ENCODE measurements at regions not wholly inside any gene's neighbourhood (a gene's known extent, or its start where the extent isn't known, plus 50 kb on each side); places are given as distances from the start of the nearest gene placed in this dataset.

DNA sequence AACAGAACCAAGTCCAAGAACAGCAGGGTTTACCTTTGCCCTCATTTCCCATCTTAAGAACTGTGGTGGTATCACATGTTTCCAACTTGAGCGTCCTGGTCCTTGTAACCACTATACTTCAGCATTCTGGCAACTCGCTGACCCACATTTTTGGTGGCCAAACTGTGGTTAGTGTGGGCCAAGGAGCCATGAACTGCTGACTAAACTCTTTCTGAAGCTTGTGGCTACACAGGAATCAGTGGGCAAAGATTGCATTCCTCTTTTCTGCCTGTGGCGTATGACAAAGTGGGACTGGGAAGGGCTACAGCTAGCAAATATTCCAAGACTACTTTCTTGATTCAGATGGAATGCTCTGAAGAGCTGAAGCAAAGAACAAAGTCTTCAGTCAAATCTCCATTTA, 106.3 kb upstream of the MID1 start:
- no peak overlapping the region for H3K9ac ChIP-seq (ENCODE audit: low read depth in 1 of 2, low read length in 2 of 2)
- 80% methylated on average over 3 of the region's 3 CpGs for WGBS
- no peak for DNase-seq (ENCODE audit: low spot score)
- H3K9me3 ChIP-seq (ENCODE audit: control insufficient read depth in 4 of 4, low read length in 3 of 4): no peaks in the 10 kb centered on the region
- H3K27ac ChIP-seq (ENCODE audit: low read depth in 1 of 2, low read length in 2 of 2): no peak overlapping the region
- H3K4me1 ChIP-seq (ENCODE audit: control insufficient read depth in 4 of 4, insufficient read depth in 4 of 4, low read length in 3 of 4): no peaks in the 10 kb centered on the region
- no peak for TF ChIP-seq RXRA (IDR thresholded peaks at IDR 0.05)
- TF ChIP-seq NR2F2 (IDR thresholded peaks at IDR 0.05): no peak
- H3K4me3 ChIP-seq (ENCODE audit: low read depth in 1 of 3, low read length in 3 of 3): no peak overlapping the region
- no peaks in the 10 kb centered on the region for H3K36me3 ChIP-seq (ENCODE audit: control insufficient read depth in 4 of 4, insufficient read depth in 3 of 4, low read depth in 1 of 4, low read length in 3 of 4)
- H3K27me3 ChIP-seq (ENCODE audit: control insufficient read depth in 4 of 4, insufficient read depth in 4 of 4, low read length in 3 of 4): no peaks in the 10 kb centered on the region

DNA sequence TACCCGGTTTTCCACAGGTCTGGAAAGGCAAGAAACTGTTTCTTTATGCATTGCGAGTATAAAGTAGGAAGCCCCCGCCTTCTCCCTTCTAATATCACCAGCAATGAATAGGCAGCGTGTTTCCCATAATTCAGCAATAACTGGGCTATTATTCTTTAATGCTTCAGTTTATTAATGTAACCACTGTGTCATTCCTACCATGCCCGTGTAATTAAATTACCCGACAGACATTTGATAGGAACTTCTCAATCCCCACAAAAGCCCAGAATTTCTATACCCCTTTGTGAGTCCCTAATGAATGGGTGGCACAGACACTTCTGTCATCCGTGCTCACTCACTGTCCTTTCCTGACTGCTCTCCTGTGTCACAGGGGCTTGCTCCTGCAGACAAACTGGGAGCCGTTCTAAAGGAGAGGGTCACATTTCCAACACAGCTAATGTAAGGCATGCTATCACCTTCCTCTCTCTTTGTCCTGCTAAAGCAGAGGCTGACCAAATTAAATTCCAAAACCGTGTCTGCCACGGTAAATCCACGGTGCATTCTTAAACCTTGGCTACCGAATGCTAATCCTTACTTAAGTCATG, 108.5 kb upstream of the MID1 start:
- Histone ChIP-seq H3K4me1 (ENCODE audit: control insufficient read depth in 4 of 4, insufficient read depth in 4 of 4, low read length in 3 of 4) (no peaks in the 10 kb centered on the region), H3K27me3 (ENCODE audit: control insufficient read depth in 4 of 4, insufficient read depth in 4 of 4, low read length in 3 of 4) (no peaks in the 10 kb centered on the region), H3K9ac (ENCODE audit: low read depth in 1 of 2, low read length in 2 of 2) (no peak overlapping the region), H3K36me3 (ENCODE audit: control insufficient read depth in 4 of 4, insufficient read depth in 3 of 4, low read depth in 1 of 4, low read length in 3 of 4) (no peaks in the 10 kb centered on the region), H3K9me3 (ENCODE audit: control insufficient read depth in 4 of 4, low read length in 3 of 4) (no peaks in the 10 kb centered on the region), H3K27ac (ENCODE audit: low read depth in 1 of 2, low read length in 2 of 2) (no peak overlapping the region), H3K4me3 (ENCODE audit: low read depth in 1 of 3, low read length in 3 of 3) (no peak overlapping the region)
- TF ChIP-seq RAD21 (IDR thresholded peaks at IDR 0.05): no peak
- DNase-seq (ENCODE audit: low spot score): no peak
- WGBS: 89% methylated on average over 12 of the region's 12 CpGs

DNA sequence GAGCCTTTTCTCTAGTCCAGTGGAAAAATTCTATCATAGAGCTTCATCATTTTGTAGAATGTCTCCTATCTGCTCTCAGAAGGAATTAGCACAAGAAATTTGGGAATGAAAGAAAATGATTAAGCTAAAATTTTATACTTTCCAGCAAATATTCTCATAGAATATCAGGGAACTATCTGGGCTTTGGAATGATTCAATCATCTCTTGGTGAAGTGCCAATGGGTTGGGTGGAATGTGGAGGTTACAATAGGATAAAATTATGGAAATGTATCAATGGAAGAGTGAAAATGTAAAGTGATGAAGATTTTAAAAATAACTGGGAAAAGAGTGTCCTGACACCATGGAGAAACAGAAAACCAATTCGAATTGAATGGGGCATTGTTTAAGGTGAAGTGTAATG, 119.0 kb upstream of the MID1 start:
- H3K9ac ChIP-seq (ENCODE audit: low read depth in 1 of 2, low read length in 2 of 2): no peak overlapping the region
- H3K4me3 ChIP-seq (ENCODE audit: low read depth in 1 of 3, low read length in 3 of 3): no peak overlapping the region
- H3K4me1 ChIP-seq (ENCODE audit: control insufficient read depth in 4 of 4, insufficient read depth in 4 of 4, low read length in 3 of 4): no peaks in the 10 kb centered on the region
- no peaks in the 10 kb centered on the region for H3K36me3 ChIP-seq (ENCODE audit: control insufficient read depth in 4 of 4, insufficient read depth in 3 of 4, low read depth in 1 of 4, low read length in 3 of 4)
- DNase-seq (ENCODE audit: low spot score): no peak
- no peak overlapping the region for H3K27ac ChIP-seq (ENCODE audit: low read depth in 1 of 2, low read length in 2 of 2)
- TF ChIP-seq, protein P1, sequence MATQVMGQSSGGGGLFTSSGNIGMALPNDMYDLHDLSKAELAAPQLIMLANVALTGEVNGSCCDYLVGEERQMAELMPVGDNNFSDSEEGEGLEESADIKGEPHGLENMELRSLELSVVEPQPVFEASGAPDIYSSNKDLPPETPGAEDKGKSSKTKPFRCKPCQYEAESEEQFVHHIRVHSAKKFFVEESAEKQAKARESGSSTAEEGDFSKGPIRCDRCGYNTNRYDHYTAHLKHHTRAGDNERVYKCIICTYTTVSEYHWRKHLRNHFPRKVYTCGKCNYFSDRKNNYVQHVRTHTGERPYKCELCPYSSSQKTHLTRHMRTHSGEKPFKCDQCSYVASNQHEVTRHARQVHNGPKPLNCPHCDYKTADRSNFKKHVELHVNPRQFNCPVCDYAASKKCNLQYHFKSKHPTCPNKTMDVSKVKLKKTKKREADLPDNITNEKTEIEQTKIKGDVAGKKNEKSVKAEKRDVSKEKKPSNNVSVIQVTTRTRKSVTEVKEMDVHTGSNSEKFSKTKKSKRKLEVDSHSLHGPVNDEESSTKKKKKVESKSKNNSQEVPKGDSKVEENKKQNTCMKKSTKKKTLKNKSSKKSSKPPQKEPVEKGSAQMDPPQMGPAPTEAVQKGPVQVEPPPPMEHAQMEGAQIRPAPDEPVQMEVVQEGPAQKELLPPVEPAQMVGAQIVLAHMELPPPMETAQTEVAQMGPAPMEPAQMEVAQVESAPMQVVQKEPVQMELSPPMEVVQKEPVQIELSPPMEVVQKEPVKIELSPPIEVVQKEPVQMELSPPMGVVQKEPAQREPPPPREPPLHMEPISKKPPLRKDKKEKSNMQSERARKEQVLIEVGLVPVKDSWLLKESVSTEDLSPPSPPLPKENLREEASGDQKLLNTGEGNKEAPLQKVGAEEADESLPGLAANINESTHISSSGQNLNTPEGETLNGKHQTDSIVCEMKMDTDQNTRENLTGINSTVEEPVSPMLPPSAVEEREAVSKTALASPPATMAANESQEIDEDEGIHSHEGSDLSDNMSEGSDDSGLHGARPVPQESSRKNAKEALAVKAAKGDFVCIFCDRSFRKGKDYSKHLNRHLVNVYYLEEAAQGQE (IDR thresholded peaks at IDR 0.05): no peak
- TF ChIP-seq, protein P2, sequence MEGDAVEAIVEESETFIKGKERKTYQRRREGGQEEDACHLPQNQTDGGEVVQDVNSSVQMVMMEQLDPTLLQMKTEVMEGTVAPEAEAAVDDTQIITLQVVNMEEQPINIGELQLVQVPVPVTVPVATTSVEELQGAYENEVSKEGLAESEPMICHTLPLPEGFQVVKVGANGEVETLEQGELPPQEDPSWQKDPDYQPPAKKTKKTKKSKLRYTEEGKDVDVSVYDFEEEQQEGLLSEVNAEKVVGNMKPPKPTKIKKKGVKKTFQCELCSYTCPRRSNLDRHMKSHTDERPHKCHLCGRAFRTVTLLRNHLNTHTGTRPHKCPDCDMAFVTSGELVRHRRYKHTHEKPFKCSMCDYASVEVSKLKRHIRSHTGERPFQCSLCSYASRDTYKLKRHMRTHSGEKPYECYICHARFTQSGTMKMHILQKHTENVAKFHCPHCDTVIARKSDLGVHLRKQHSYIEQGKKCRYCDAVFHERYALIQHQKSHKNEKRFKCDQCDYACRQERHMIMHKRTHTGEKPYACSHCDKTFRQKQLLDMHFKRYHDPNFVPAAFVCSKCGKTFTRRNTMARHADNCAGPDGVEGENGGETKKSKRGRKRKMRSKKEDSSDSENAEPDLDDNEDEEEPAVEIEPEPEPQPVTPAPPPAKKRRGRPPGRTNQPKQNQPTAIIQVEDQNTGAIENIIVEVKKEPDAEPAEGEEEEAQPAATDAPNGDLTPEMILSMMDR (IDR thresholded peaks at IDR 0.05; ENCODE audit: low read depth, low read length, missing input control): no peak
- TF ChIP-seq FOXA1 (IDR thresholded peaks at IDR 0.05) (no peak), YY1 (IDR thresholded peaks at IDR 0.05) (no peak), SP1 (IDR thresholded peaks at IDR 0.05) (no peak), NR2F2 (IDR thresholded peaks at IDR 0.05) (no peak), HNF4A (conservative IDR thresholded peaks at IDR 0.05) (no peak), TAF1 (conservative IDR thresholded peaks at IDR 0.05) (no peak), EGR1 (IDR thresholded peaks at IDR 0.05; ENCODE audit: low read depth in 2 of 2) (no peak)
- TF ChIP-seq, protein P3, sequence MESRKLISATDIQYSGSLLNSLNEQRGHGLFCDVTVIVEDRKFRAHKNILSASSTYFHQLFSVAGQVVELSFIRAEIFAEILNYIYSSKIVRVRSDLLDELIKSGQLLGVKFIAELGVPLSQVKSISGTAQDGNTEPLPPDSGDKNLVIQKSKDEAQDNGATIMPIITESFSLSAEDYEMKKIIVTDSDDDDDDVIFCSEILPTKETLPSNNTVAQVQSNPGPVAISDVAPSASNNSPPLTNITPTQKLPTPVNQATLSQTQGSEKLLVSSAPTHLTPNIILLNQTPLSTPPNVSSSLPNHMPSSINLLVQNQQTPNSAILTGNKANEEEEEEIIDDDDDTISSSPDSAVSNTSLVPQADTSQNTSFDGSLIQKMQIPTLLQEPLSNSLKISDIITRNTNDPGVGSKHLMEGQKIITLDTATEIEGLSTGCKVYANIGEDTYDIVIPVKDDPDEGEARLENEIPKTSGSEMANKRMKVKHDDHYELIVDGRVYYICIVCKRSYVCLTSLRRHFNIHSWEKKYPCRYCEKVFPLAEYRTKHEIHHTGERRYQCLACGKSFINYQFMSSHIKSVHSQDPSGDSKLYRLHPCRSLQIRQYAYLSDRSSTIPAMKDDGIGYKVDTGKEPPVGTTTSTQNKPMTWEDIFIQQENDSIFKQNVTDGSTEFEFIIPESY (IDR thresholded peaks at IDR 0.05): no peak
- TF ChIP-seq, protein P4, sequence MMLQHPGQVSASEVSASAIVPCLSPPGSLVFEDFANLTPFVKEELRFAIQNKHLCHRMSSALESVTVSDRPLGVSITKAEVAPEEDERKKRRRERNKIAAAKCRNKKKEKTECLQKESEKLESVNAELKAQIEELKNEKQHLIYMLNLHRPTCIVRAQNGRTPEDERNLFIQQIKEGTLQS (IDR thresholded peaks at IDR 0.05): no peak
- H3K9me3 ChIP-seq (ENCODE audit: control insufficient read depth in 4 of 4, low read length in 3 of 4): no peaks in the 10 kb centered on the region
- H3K27me3 ChIP-seq (ENCODE audit: control insufficient read depth in 4 of 4, insufficient read depth in 4 of 4, low read length in 3 of 4): no peaks in the 10 kb centered on the region
- WGBS: 86% methylated on average over 1 of the region's 1 CpG
